ENCODE measurements at regions not wholly inside any gene's neighbourhood (a gene's known extent, or its start where the extent isn't known, plus 50 kb on each side); places are given as distances from the start of the nearest gene placed in this dataset.

DNA sequence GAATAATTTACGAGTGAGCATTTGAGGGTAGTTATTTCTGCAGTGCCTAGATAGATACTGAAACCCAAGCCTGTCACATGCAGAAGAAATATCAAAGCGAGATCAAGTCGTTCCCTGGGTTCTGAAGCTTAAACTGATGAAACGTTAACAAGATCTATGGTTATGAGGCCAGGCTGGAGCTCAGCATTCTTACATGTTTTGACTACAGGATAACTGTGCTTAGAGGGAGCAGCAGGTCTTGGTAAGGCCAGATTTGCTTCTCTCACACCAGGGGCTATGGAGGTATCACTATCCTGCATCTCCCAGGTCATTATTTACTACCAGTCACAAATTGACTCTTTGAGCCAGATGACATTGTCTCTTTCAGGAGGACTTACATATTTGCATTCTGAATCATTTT is 1401.4 kb upstream of the PRMT6 start:
- Histone ChIP-seq H4K20me1 (ENCODE audit: insufficient read depth, low read depth, low read length) (no peaks in the 10 kb centered on the region), H3K9ac (ENCODE audit: low read length) (no peak overlapping the region), H3K4me3 (ENCODE audit: low read length) (no peak overlapping the region), H3K27me3 (ENCODE audit: low read length) (no peaks in the 10 kb centered on the region), H3K79me2 (ENCODE audit: low read length) (no peaks in the 10 kb centered on the region), H3K27ac (ENCODE audit: low read length) (no peak overlapping the region), H3K4me2 (ENCODE audit: low read depth, low read length, poor library complexity, severe bottlenecking) (no peak overlapping the region), H3K36me3 (ENCODE audit: insufficient read depth, low read length) (no peaks in the 10 kb centered on the region), H3K9me2 (replicated peaks; ENCODE audit: insufficient read depth, low read length) (no peaks in the 10 kb centered on the region), H3K9me3 (ENCODE audit: low read length) (peaks cover 14% of the 10 kb centered on the region), H3K4me1 (ENCODE audit: low read length) (no peaks in the 10 kb centered on the region), H2AFZ (ENCODE audit: low read length) (no peak overlapping the region)
- DNase-seq, result no peak

DNA sequence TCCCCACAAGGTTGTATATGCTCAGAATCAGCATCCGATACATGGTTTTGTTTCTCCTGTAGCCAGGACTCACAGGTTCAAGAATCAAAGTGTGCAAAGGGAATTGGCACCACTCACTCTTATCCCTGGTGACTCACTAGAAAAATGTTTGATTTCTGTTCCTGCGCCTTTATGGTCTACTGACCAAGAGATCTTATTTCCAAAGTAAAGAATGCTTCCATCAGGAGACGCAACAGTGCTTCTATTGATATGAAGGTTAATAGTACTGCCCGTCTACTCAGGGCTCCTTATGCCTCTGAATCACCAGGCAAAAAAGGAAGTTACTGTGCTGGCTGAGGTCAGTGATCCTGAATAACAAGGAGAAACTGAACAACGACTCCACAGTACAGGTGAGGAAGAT is 1392.0 kb upstream of the PRMT6 start:
- Histone ChIP-seq H3K9ac (ENCODE audit: low read length) (no peak overlapping the region), H2AFZ (ENCODE audit: low read length) (no peak overlapping the region), H3K4me3 (ENCODE audit: low read length) (no peak overlapping the region), H3K4me1 (ENCODE audit: low read length) (no peaks in the 10 kb centered on the region), H3K79me2 (ENCODE audit: low read length) (no peaks in the 10 kb centered on the region), H3K9me3 (ENCODE audit: low read length) (peaks cover 8% of the 10 kb centered on the region), H3K27ac (ENCODE audit: low read length) (no peak overlapping the region), H4K20me1 (ENCODE audit: insufficient read depth, low read depth, low read length) (no peaks in the 10 kb centered on the region), H3K27me3 (ENCODE audit: low read length) (no peaks in the 10 kb centered on the region), H3K4me2 (ENCODE audit: low read depth, low read length, poor library complexity, severe bottlenecking) (no peak overlapping the region), H3K36me3 (ENCODE audit: insufficient read depth, low read length) (no peaks in the 10 kb centered on the region), H3K9me2 (replicated peaks; ENCODE audit: insufficient read depth, low read length) (no peaks in the 10 kb centered on the region; the same call in 1 of the 2 replicates)
- DNase-seq, result no peak

DNA sequence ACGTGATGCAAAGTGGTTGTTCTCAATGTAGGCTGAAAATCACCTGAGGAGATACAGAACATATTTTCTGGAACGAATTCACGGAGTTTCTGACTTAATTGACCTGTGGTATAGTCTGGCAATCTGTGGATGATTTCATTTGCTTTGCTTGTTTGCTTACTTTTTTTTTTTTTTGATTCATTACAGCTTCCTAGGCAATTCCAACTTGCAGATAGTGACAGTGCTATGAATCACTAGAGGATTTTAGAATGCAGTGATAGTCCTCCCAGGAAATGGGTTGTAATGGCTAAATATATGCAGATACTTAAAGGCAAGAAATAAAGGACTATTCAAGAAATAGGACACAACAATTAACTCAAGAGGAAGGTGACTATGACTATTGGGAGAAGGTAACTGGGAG is 1378.1 kb upstream of the PRMT6 start:
- DNase-seq, result no peak
- Histone ChIP-seq H3K4me2 (ENCODE audit: low read depth, low read length, poor library complexity, severe bottlenecking) (no peak overlapping the region), H3K36me3 (ENCODE audit: insufficient read depth, low read length) (no peaks in the 10 kb centered on the region), H3K27me3 (ENCODE audit: low read length) (no peaks in the 10 kb centered on the region), H3K9me2 (replicated peaks; ENCODE audit: insufficient read depth, low read length) (no peaks in the 10 kb centered on the region), H2AFZ (ENCODE audit: low read length) (no peak overlapping the region), H3K9ac (ENCODE audit: low read length) (no peak overlapping the region), H3K9me3 (ENCODE audit: low read length) (peaks cover 21% of the 10 kb centered on the region; the same call in 1 of the 2 replicates), H3K4me3 (ENCODE audit: low read length) (no peak overlapping the region), H4K20me1 (ENCODE audit: insufficient read depth, low read depth, low read length) (no peaks in the 10 kb centered on the region), H3K4me1 (ENCODE audit: low read length) (no peaks in the 10 kb centered on the region), H3K27ac (ENCODE audit: low read length) (no peak overlapping the region), H3K79me2 (ENCODE audit: low read length) (no peaks in the 10 kb centered on the region)

DNA sequence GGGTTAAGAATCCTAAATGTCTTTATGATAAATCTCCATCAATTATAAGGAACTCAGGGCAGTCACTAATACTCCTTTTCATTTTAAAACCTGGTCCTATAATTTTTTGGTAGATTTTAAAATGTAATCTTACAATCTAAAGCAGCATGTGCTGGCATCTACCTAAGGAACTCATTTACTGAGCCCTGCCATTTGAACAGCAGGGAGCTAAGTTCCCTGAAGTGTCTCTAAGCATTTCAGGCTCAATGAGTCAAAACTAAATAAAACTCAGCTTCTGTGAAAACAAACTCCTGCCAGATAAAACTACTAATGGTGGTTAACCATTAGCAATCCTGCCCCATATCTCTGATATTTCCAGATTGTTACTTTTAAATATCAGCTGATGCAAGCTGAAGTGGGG is 1371.8 kb upstream of the PRMT6 start:
- H2AFZ ChIP-seq (ENCODE audit: low read length), result no peak overlapping the region
- H3K79me2 ChIP-seq (ENCODE audit: low read length), result no peaks in the 10 kb centered on the region
- H3K4me1 ChIP-seq (ENCODE audit: low read length), result no peaks in the 10 kb centered on the region
- H3K4me2 ChIP-seq (ENCODE audit: low read depth, low read length, poor library complexity, severe bottlenecking), result no peak overlapping the region
- DNase-seq, result no peak
- H3K9me2 ChIP-seq (replicated peaks; ENCODE audit: insufficient read depth, low read length), result no peaks in the 10 kb centered on the region
- no peaks in the 10 kb centered on the region for H3K27me3 ChIP-seq (ENCODE audit: low read length)
- H3K9me3 ChIP-seq (ENCODE audit: low read length), result peaks cover 10% of the 10 kb centered on the region; the same call in 1 of the 2 replicates
- no peak overlapping the region for H3K9ac ChIP-seq (ENCODE audit: low read length)
- H3K36me3 ChIP-seq (ENCODE audit: insufficient read depth, low read length), result no peaks in the 10 kb centered on the region
- no peak overlapping the region for H3K4me3 ChIP-seq (ENCODE audit: low read length)
- H3K27ac ChIP-seq (ENCODE audit: low read length), result no peak overlapping the region
- no peaks in the 10 kb centered on the region for H4K20me1 ChIP-seq (ENCODE audit: insufficient read depth, low read depth, low read length)

DNA sequence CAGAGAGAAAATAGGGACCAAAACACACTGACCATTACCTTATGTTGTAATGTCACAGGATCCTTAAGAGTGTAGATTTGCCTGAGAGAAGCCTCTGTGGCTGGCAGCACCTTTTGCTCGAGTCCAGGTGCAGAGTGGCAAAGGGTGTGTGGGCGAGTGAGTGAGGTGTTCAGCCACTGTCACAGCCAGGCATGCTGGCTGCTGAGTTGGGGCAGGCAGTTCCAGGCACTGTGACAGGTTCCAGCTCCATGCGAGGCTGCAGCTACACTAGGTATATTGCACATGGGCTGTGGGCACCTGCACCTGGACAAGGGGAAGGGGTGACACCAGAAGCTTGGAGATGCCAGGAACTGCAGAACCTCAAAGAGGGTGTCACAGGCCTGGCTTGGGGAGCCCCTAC is 1370.4 kb upstream of the PRMT6 start:
- peaks cover 10% of the 10 kb centered on the region for H3K9me3 ChIP-seq (ENCODE audit: low read length)
- H3K4me1 ChIP-seq (ENCODE audit: low read length), result no peaks in the 10 kb centered on the region
- H3K36me3 ChIP-seq (ENCODE audit: insufficient read depth, low read length), result no peaks in the 10 kb centered on the region
- no peak overlapping the region for H3K4me2 ChIP-seq (ENCODE audit: low read depth, low read length, poor library complexity, severe bottlenecking)
- H3K9ac ChIP-seq (ENCODE audit: low read length), result no peak overlapping the region
- H4K20me1 ChIP-seq (ENCODE audit: insufficient read depth, low read depth, low read length), result no peaks in the 10 kb centered on the region
- H3K79me2 ChIP-seq (ENCODE audit: low read length), result no peaks in the 10 kb centered on the region
- no peaks in the 10 kb centered on the region for H3K9me2 ChIP-seq (replicated peaks; ENCODE audit: insufficient read depth, low read length)
- no peak overlapping the region for H3K4me3 ChIP-seq (ENCODE audit: low read length)
- no peak overlapping the region for H2AFZ ChIP-seq (ENCODE audit: low read length)
- no peak for DNase-seq
- no peak overlapping the region for H3K27ac ChIP-seq (ENCODE audit: low read length)
- no peaks in the 10 kb centered on the region for H3K27me3 ChIP-seq (ENCODE audit: low read length)

DNA sequence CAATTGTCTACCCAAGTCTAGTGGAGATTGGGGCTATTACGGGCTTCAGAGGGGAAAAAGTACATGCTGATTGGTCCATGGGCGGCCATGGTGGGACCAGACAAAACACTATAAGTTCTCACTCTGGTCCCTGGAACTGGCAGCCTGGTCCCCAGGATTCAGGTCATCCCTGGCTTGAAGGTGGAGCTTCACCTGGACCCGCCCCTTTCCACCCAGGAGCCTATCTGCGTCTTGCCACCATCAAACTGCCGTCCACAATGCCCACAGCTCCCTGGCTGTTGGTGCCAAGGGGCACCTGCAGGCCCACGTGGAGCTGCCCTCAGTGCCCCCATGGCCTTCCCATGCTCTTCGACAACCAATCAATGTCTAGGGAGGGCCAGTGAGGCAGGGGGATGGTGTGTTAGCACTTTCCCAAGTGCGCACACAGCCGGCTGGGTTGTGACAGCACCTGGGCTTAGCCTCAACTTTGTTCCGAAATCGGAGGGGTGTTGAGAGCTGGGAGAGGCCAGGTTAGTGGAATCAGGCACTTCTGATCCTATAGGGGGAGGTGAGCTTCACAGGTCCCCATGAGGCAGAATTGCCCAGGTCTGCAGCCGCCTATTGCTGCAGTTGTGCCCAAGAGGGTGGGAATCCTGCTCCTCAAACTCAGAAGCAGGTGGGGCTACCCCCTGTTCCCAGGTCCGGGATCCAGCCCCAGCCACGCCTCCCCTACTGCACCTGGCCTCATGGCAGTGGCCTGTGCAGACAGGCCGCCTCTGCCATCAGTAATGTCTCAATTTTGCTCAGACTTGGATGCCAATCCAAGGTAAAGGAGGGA is 1369.4 kb upstream of the PRMT6 start:
- Histone ChIP-seq H3K9ac (ENCODE audit: low read length) (no peak overlapping the region), H3K9me3 (ENCODE audit: low read length) (peaks cover 10% of the 10 kb centered on the region), H3K4me3 (ENCODE audit: low read length) (no peak overlapping the region), H3K9me2 (replicated peaks; ENCODE audit: insufficient read depth, low read length) (no peaks in the 10 kb centered on the region), H3K79me2 (ENCODE audit: low read length) (no peaks in the 10 kb centered on the region), H3K27me3 (ENCODE audit: low read length) (no peaks in the 10 kb centered on the region), H3K36me3 (ENCODE audit: insufficient read depth, low read length) (no peaks in the 10 kb centered on the region), H3K27ac (ENCODE audit: low read length) (no peak overlapping the region), H3K4me1 (ENCODE audit: low read length) (no peaks in the 10 kb centered on the region), H2AFZ (ENCODE audit: low read length) (no peak overlapping the region), H3K4me2 (ENCODE audit: low read depth, low read length, poor library complexity, severe bottlenecking) (no peak overlapping the region), H4K20me1 (ENCODE audit: insufficient read depth, low read depth, low read length) (no peaks in the 10 kb centered on the region)
- DNase-seq, result no peak

DNA sequence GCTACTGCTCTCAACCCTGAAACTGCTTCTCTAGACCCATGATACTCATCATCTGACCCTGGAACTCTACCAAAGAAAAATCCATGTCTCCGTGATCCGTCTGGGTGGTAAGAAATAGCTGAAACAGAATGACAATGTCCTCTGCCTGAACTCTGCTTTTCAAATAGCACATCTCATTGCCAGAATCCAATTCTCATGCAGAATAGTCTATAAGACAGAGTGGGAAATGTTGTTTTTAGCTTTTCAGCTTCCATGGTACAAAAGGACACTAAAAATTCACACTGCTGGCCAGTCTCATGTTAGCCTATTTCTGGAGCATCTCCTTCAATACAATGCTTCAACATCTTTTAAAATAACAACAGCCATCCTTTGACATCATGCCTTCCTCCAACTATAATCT is 1355.8 kb upstream of the PRMT6 start:
- H3K9me2 ChIP-seq (replicated peaks; ENCODE audit: insufficient read depth, low read length), result no peaks in the 10 kb centered on the region; the same call in 1 of the 2 replicates
- no peak overlapping the region for H3K9ac ChIP-seq (ENCODE audit: low read length)
- peaks cover 15% of the 10 kb centered on the region; the same call in 1 of the 2 replicates for H3K9me3 ChIP-seq (ENCODE audit: low read length)
- H4K20me1 ChIP-seq (ENCODE audit: insufficient read depth, low read depth, low read length), result no peaks in the 10 kb centered on the region
- H3K27ac ChIP-seq (ENCODE audit: low read length), result no peak overlapping the region
- no peak overlapping the region for H3K4me3 ChIP-seq (ENCODE audit: low read length)
- H3K36me3 ChIP-seq (ENCODE audit: insufficient read depth, low read length), result no peaks in the 10 kb centered on the region
- H3K4me1 ChIP-seq (ENCODE audit: low read length), result no peaks in the 10 kb centered on the region
- H3K27me3 ChIP-seq (ENCODE audit: low read length), result no peaks in the 10 kb centered on the region
- no peaks in the 10 kb centered on the region for H3K79me2 ChIP-seq (ENCODE audit: low read length)
- H2AFZ ChIP-seq (ENCODE audit: low read length), result no peak overlapping the region
- no peak overlapping the region for H3K4me2 ChIP-seq (ENCODE audit: low read depth, low read length, poor library complexity, severe bottlenecking)
- no peak for DNase-seq

DNA sequence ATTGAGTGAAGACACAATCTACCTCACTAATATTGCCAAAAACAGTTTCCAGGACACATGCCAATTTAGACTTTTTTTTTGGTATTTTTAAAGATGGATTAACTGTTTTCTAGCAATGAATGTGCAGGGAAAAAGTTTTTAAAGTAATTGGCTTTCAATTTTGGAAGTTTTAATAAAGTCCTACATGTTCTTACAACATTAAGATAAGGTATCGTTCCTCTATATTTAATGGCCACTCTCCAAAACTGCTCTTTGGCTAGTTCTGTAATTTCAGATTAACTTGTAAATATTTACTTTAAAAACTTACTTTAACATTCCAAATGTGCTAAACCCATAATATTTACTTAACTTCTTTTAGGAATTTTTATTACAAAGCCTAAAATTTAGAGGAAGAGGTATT is 1332.2 kb upstream of the PRMT6 start:
- Histone ChIP-seq H3K79me2 (ENCODE audit: low read length) (no peaks in the 10 kb centered on the region), H2AFZ (ENCODE audit: low read length) (no peak overlapping the region), H3K4me2 (ENCODE audit: low read depth, low read length, poor library complexity, severe bottlenecking) (no peak overlapping the region), H3K9ac (ENCODE audit: low read length) (no peak overlapping the region), H3K27me3 (ENCODE audit: low read length) (no peaks in the 10 kb centered on the region), H3K27ac (ENCODE audit: low read length) (no peak overlapping the region), H3K9me2 (replicated peaks; ENCODE audit: insufficient read depth, low read length) (no peaks in the 10 kb centered on the region), H3K9me3 (ENCODE audit: low read length) (peaks cover 15% of the 10 kb centered on the region; the same call in 1 of the 2 replicates), H3K4me3 (ENCODE audit: low read length) (no peak overlapping the region), H3K36me3 (ENCODE audit: insufficient read depth, low read length) (no peaks in the 10 kb centered on the region), H3K4me1 (ENCODE audit: low read length) (no peaks in the 10 kb centered on the region), H4K20me1 (ENCODE audit: insufficient read depth, low read depth, low read length) (no peaks in the 10 kb centered on the region)
- no peak for DNase-seq

Data from Karpas-422 (cell line).